GM10266 (cell line): ENCODE measurements at regions not wholly inside any gene's neighbourhood (a gene's known extent, or its start where the extent isn't known, plus 50 kb on each side); places are given as distances from the start of the nearest gene placed in this dataset.

Experiments
- DNase-seq: peaks from one replicate; pipeline ENCODE4 v3.0.0; 2012; ENCODE audit errors: extremely low spot score
- CTCF ChIP-seq: IDR thresholded peaks from 2 replicates; pipeline ENCODE4 v1.5.1; 2012; ENCODE audit warnings: mild to moderate bottlenecking, low read depth; ENCODE audit not compliant: control insufficient read depth, insufficient read depth; ENCODE audit errors: missing control alignments

DNA sequence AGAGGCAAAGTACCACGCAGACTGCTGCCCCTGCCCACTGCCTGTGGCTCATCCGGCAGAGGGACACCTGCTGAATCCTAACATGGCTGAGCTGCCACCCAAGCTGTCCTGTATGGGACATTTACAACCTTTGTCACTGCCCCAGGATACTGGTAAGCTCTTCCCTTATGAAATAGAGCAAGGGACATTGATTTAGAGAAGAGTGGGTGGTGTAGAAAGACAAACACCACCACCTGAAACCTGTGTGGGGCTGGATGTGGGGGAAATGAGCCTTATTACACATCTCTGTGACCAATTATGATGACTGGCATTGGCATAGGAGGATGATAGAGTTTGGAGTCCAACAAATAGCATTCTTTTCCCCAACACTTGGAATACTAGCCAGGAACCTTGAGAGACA, 81.2 kb upstream of the GZMB start:
- TF ChIP-seq CTCF: no peak
- no peak for DNase-seq

DNA sequence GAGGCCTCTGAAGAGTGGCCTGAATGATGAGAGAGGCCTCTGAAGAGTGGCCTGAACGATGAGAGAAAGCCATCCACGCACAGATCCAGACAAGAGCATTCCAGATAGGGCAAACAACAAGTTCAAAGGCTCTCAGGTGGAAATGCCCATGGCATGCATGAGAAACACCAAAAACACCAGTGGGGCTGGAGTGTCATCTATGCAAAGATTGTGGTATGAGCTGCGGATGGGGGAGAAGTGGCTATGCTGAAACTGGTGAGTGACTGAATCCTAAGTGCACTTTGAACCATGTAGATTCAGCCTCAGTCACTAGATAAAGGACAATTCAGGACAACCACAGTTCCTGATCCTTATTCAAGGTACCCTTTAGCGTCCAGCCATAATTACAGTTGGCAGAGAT, 79.4 kb upstream of the GZMB start:
- no peak for TF ChIP-seq CTCF
- DNase-seq: no peak

GRCh38 chr14:24712909-24713308, 78.9 kb upstream of the GZMB start:
- DNase-seq: no peak
- no peak for TF ChIP-seq CTCF

GRCh38 chr14:24712374-24712773, 78.4 kb upstream of the GZMB start:
- no peak for DNase-seq
- no peak for TF ChIP-seq CTCF

DNA sequence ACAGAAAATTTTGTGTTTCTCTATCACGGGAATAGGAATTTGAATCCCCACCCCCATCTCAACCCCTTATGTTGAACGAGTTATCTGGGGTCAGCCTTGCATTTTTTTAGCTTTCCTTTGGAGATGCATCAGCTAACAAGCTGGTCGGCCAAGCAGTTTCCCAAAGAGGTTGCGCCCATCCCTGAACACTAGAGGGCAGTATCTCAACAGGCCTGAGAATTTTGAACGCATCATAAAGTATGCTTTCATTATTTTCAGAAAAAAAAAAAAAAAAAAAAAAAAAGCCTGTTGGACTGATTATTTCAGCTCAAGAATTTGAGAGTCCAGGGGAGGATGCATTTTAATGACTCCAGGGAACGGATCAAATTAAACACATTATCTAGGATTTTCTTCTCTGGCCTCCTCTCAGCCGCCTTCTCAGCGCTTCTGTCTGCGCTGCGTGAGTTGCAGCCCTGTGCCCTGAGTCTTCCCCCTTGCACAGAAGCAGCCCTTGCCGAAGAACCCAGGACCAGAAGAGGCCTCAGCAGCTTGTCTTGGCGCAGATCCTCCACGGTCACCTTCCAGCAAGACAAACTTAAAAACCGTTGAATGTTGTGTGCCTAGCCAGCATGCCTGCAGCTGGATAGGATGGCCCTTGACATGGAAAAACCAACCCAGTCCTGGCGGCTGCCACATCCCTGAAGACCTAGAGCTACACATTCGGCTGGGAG, 76.6 kb upstream of the GZMB start:
- peak; percentile 47 for DNase-seq

DNA sequence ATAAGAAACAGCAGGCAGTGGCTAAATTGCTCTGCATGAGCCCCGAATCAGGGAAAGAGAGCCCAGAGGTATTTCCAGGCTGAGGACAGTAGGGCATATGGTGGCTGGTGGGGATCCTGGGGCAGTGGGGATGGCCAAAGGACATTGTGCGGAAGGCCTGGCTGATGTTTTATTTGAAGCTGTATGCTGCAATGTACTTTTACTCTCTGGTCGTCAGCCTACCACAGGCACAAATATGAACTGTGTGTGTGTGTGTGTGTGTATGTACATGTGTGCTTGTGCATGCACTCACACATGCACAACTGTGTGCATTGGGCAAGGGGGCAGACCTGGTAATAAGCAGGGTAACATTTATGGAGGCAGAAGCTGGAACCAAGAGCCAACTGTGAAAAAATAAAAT, 74.7 kb upstream of the GZMB start:
- no peak for DNase-seq
- TF ChIP-seq CTCF: no peak

More for the DNA sequence above, 76.6 kb upstream of the GZMB start:
- TF ChIP-seq CTCF: peak; percentile 88

DNA sequence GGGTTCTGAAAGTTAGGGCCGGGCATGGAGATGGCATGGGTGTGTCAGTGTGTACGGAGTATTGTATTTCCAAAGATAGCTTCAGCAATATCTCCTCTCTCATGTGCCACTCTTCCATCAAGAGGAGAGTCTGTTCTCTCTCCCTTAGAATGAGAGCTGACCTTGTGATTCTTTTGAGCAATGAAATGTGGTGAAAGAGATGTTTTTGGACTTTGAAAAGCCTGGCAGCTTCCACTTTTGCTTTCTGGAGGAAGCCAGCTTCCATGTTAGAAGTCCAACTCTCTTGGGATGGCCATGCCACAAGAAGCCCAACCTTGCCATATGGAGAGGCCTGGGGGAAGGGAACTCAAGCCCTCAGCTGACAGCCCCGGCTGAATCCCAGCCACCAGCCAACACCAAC, 72.4 kb upstream of the GZMB start:
- TF ChIP-seq CTCF: no peak
- DNase-seq: no peak
